Duodenal mucosa (tissue), 2 donors: ENCODE measurements at regions not wholly inside any gene's neighbourhood (a gene's known extent, or its start where the extent isn't known, plus 50 kb on each side); places are given as distances from the start of the nearest gene placed in this dataset.

Source experiments
- H3K27ac ChIP-seq: one replicate; pipeline ENCODE4 v1.7.0; 2013; ENCODE audit warnings: low read depth, low read length
- H3K27me3 ChIP-seq, 2 donors: one replicate each; pipeline ENCODE4 v1.7.0; 2013; ENCODE audit warnings: low read length in 2 of 2, control low read depth in 1 of 2; ENCODE audit not compliant: insufficient read depth in 2 of 2, control insufficient read depth in 1 of 2
- H3K36me3 ChIP-seq, 2 donors: one replicate each; pipeline ENCODE4 v1.7.0; 2013; ENCODE audit warnings: low read length in 2 of 2, control low read depth in 1 of 2; ENCODE audit not compliant: insufficient read depth in 2 of 2, control insufficient read depth in 1 of 2
- H3K4me1 ChIP-seq, 2 donors: one replicate each; pipeline ENCODE4 v1.7.0; 2013; ENCODE audit warnings: low read length in 2 of 2, control low read depth in 1 of 2; ENCODE audit not compliant: insufficient read depth in 2 of 2, control insufficient read depth in 1 of 2
- H3K4me3 ChIP-seq, 2 donors: one replicate each; pipeline ENCODE4 v1.7.0; 2013; ENCODE audit warnings: low read length in 2 of 2, low read depth in 1 of 2
- H3K9ac ChIP-seq, 2 donors: one replicate each; pipeline ENCODE4 v1.7.0; 2013; ENCODE audit warnings: low read length in 2 of 2, low read depth in 1 of 2
- H3K9me3 ChIP-seq, 2 donors: one replicate each; pipeline ENCODE4 v1.7.0; 2013; ENCODE audit warnings: low read length in 2 of 2, control low read depth in 1 of 2; ENCODE audit not compliant: control insufficient read depth in 1 of 2

GRCh38 chr6:80550748-80551147 is 444.3 kb downstream of the BCKDHB start:
- Histone ChIP-seq H3K9ac (no peak overlapping the region), H3K4me3 (no peak overlapping the region), H3K9me3 (no peaks in the 10 kb centered on the region), H3K4me1 (no peaks in the 10 kb centered on the region), H3K27ac (no peak overlapping the region), H3K36me3 (no peaks in the 10 kb centered on the region), H3K27me3 (no peaks in the 10 kb centered on the region)

- Histone ChIP-seq H3K4me3 (no peak overlapping the region), H3K4me1 (no peaks in the 10 kb centered on the region), H3K9ac (no peak overlapping the region), H3K36me3 (no peaks in the 10 kb centered on the region), H3K9me3 (no peaks in the 10 kb centered on the region), H3K27ac (no peak overlapping the region), H3K27me3 (no peaks in the 10 kb centered on the region)
These were observed 443.8 kb downstream of the BCKDHB start for GRCh38 chr6:80550281-80550680.

GRCh38 chr6:80548532-80548931 is 442.1 kb downstream of the BCKDHB start:
- H3K9me3 ChIP-seq, result no peaks in the 10 kb centered on the region
- no peaks in the 10 kb centered on the region for H3K27me3 ChIP-seq
- H3K9ac ChIP-seq, result no peak overlapping the region
- no peak overlapping the region for H3K4me3 ChIP-seq
- H3K36me3 ChIP-seq, result no peaks in the 10 kb centered on the region
- no peaks in the 10 kb centered on the region for H3K4me1 ChIP-seq
- H3K27ac ChIP-seq, result no peak overlapping the region

- Histone ChIP-seq H3K27ac (no peak overlapping the region), H3K4me1 (no peaks in the 10 kb centered on the region), H3K9ac (no peak overlapping the region)
These were observed 441.4 kb downstream of the BCKDHB start for GRCh38 chr6:80547827-80548226.

GRCh38 chr6:80544976-80545722 is 438.7 kb downstream of the BCKDHB start:
- Histone ChIP-seq H3K9me3 (no peaks in the 10 kb centered on the region), H3K4me3 (no peak overlapping the region), H3K27ac (no peak overlapping the region), H3K36me3 (no peaks in the 10 kb centered on the region), H3K27me3 (no peaks in the 10 kb centered on the region), H3K4me1 (no peaks in the 10 kb centered on the region), H3K9ac (no peak overlapping the region)

More at GRCh38 chr6:80547827-80548226, 441.4 kb downstream of the BCKDHB start:
- H3K36me3 ChIP-seq, result no peaks in the 10 kb centered on the region
- no peaks in the 10 kb centered on the region for H3K9me3 ChIP-seq
- no peaks in the 10 kb centered on the region for H3K27me3 ChIP-seq
- H3K4me3 ChIP-seq, result no peak overlapping the region

GRCh38 chr6:80544555-80544954 is 438.1 kb downstream of the BCKDHB start:
- Histone ChIP-seq H3K27ac (no peak overlapping the region), H3K4me3 (no peak overlapping the region), H3K9me3 (no peaks in the 10 kb centered on the region), H3K27me3 (no peaks in the 10 kb centered on the region), H3K4me1 (no peaks in the 10 kb centered on the region), H3K9ac (no peak overlapping the region), H3K36me3 (no peaks in the 10 kb centered on the region)

- H3K9me3 ChIP-seq, result no peaks in the 10 kb centered on the region
- no peaks in the 10 kb centered on the region for H3K4me1 ChIP-seq
- no peak overlapping the region for H3K9ac ChIP-seq
- H3K4me3 ChIP-seq, result no peak overlapping the region
- no peaks in the 10 kb centered on the region for H3K27me3 ChIP-seq
- H3K36me3 ChIP-seq, result no peaks in the 10 kb centered on the region
- no peak overlapping the region for H3K27ac ChIP-seq
These were observed 437.2 kb downstream of the BCKDHB start for GRCh38 chr6:80543598-80544222.

GRCh38 chr6:80543151-80543550 is 436.7 kb downstream of the BCKDHB start:
- no peaks in the 10 kb centered on the region for H3K9me3 ChIP-seq
- no peaks in the 10 kb centered on the region for H3K36me3 ChIP-seq
- no peak overlapping the region for H3K27ac ChIP-seq
- H3K4me1 ChIP-seq, result no peaks in the 10 kb centered on the region
- H3K9ac ChIP-seq, result no peak overlapping the region
- H3K4me3 ChIP-seq, result no peak overlapping the region
- no peaks in the 10 kb centered on the region for H3K27me3 ChIP-seq

- Histone ChIP-seq H3K9me3 (no peaks in the 10 kb centered on the region), H3K27ac (no peak overlapping the region), H3K4me3 (no peak overlapping the region), H3K4me1 (no peaks in the 10 kb centered on the region), H3K9ac (no peak overlapping the region), H3K27me3 (no peaks in the 10 kb centered on the region), H3K36me3 (no peaks in the 10 kb centered on the region)
These were observed 435.4 kb downstream of the BCKDHB start for GRCh38 chr6:80541886-80542285.

GRCh38 chr6:80541181-80541580 is 434.7 kb downstream of the BCKDHB start:
- H3K4me3 ChIP-seq, result no peak overlapping the region
- H3K9me3 ChIP-seq, result no peaks in the 10 kb centered on the region
- H3K36me3 ChIP-seq, result no peaks in the 10 kb centered on the region
- H3K9ac ChIP-seq, result no peak overlapping the region
- no peaks in the 10 kb centered on the region for H3K4me1 ChIP-seq
- no peak overlapping the region for H3K27ac ChIP-seq
- no peaks in the 10 kb centered on the region for H3K27me3 ChIP-seq
